ENCODE measurements at regions not wholly inside any gene's neighbourhood (a gene's known extent, or its start where the extent isn't known, plus 50 kb on each side); places are given as distances from the start of the nearest gene placed in this dataset.

- H3K4me1 Mint-ChIP-seq (ENCODE audit: low read depth), result no peaks in the 10 kb centered on the region
- intact Hi-C loops (cut with micrococcal nuclease), result no loop called here
These were observed 1433.8 kb upstream of the GBE1 start for GRCh38 chr3:83195243-83195642.

GRCh38 chr3:83193526-83193925, 1432.1 kb upstream of the GBE1 start:
- intact Hi-C loops (cut with micrococcal nuclease), result no loop called here
- Mint-ChIP-seq H3K9me3 (peaks cover 10% of the 10 kb centered on the region), H3K36me3 (ENCODE audit: low read depth) (no peaks in the 10 kb centered on the region), H3K27me3 (ENCODE audit: insufficient read depth) (no peaks in the 10 kb centered on the region), H3K27ac (no peak overlapping the region), H3K4me3 (no peak overlapping the region), H3K4me1 (ENCODE audit: low read depth) (no peaks in the 10 kb centered on the region)
- DNase-seq (ENCODE audit: low spot score), result no peak

More at GRCh38 chr3:83195243-83195642, 1433.8 kb upstream of the GBE1 start:
- no peaks in the 10 kb centered on the region for H3K27me3 Mint-ChIP-seq (ENCODE audit: insufficient read depth)
- H3K4me3 Mint-ChIP-seq, result no peak overlapping the region
- H3K9me3 Mint-ChIP-seq, result peaks cover 17% of the 10 kb centered on the region
- H3K27ac Mint-ChIP-seq, result no peak overlapping the region
- H3K36me3 Mint-ChIP-seq (ENCODE audit: low read depth), result no peaks in the 10 kb centered on the region
- DNase-seq (ENCODE audit: low spot score), result no peak

DNA sequence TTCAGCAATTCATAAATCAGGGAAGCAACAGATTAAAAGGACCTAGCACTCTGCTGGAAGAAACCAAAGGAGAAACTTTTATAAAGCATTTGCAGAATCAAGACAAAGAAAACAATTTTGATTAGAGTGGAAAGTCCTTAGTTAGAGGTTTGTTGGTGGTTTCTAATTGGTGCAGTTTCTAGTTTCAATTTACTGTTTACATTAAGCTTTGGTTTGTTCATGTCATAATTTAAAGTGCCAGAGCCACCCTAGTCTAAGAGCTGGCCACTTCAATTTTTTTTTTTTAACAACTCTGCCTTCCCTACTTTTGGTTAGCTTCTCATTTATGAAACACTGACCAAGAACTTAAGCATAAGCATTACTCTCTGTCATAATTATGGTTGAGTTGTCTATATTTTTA, 1428.2 kb upstream of the GBE1 start:
- H3K9me3 Mint-ChIP-seq, result peaks cover 20% of the 10 kb centered on the region
- no peak overlapping the region for H3K27ac Mint-ChIP-seq
- intact Hi-C loops (cut with micrococcal nuclease), result no loop called here
- H3K4me1 Mint-ChIP-seq (ENCODE audit: low read depth), result no peaks in the 10 kb centered on the region
- H3K27me3 Mint-ChIP-seq (ENCODE audit: insufficient read depth), result no peaks in the 10 kb centered on the region
- no peaks in the 10 kb centered on the region for H3K36me3 Mint-ChIP-seq (ENCODE audit: low read depth)
- DNase-seq (ENCODE audit: low spot score), result no peak
- no peak overlapping the region for H3K4me3 Mint-ChIP-seq

DNA sequence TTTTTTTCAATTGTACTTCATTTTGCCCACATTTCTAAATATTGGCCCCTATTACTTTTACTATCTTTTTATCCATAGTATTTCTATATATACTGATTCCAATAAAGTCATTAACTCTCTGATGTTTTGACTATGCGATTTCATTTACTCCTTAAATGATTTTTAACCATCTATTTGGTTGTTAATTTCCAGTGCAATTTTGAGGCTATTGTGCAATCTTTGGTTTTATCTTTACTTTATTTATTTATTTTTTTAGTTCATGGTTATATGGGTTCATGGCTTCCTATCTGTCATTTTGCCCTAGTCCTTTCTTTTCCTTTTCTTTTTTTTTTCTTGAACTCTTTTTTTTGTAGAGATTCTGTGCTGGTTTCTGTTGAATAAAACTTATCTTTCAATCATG, 1408.0 kb upstream of the GBE1 start:
- DNase-seq (ENCODE audit: low spot score), result no peak
- no peak overlapping the region for H3K4me3 Mint-ChIP-seq
- peaks cover 3% of the 10 kb centered on the region for H3K9me3 Mint-ChIP-seq
- no peaks in the 10 kb centered on the region for H3K36me3 Mint-ChIP-seq (ENCODE audit: low read depth)
- H3K27ac Mint-ChIP-seq, result no peak overlapping the region
- no peaks in the 10 kb centered on the region for H3K4me1 Mint-ChIP-seq (ENCODE audit: low read depth)
- intact Hi-C loops (cut with micrococcal nuclease), result no loop called here
- H3K27me3 Mint-ChIP-seq (ENCODE audit: insufficient read depth), result no peaks in the 10 kb centered on the region

GRCh38 chr3:83150896-83151295, 1389.5 kb upstream of the GBE1 start:
- intact Hi-C loops (cut with micrococcal nuclease), result no loop called here
- no peak for DNase-seq (ENCODE audit: low spot score)
- Mint-ChIP-seq H3K27me3 (ENCODE audit: insufficient read depth) (no peaks in the 10 kb centered on the region), H3K36me3 (ENCODE audit: low read depth) (no peaks in the 10 kb centered on the region), H3K4me1 (ENCODE audit: low read depth) (no peaks in the 10 kb centered on the region), H3K9me3 (peaks cover 6% of the 10 kb centered on the region), H3K4me3 (no peak overlapping the region), H3K27ac (no peak overlapping the region)

DNA sequence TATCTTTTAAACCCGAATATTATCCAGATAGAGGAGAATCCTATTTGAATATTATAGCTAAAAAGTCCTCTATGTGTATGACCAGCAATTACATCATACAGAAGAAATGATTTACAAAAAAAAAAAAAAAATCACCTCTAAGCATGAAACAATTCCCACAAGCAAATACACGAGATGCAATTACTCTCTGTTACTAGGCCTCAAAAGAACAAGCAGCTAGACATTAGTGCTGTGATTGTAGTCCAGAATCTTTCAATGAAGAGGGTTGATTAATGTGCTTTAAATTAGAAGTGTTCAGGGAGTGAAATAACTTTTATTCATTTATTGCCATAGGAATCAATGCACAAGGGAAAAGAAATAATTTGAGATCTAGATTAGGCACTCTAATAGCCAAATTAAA, 1379.5 kb upstream of the GBE1 start:
- H3K4me1 Mint-ChIP-seq (ENCODE audit: low read depth), result no peaks in the 10 kb centered on the region
- H3K4me3 Mint-ChIP-seq, result no peak overlapping the region
- no peak overlapping the region for H3K27ac Mint-ChIP-seq
- no peaks in the 10 kb centered on the region for H3K36me3 Mint-ChIP-seq (ENCODE audit: low read depth)
- no peaks in the 10 kb centered on the region for H3K27me3 Mint-ChIP-seq (ENCODE audit: insufficient read depth)
- H3K9me3 Mint-ChIP-seq, result no peaks in the 10 kb centered on the region
- intact Hi-C loops (cut with micrococcal nuclease), result no loop called here
- DNase-seq (ENCODE audit: low spot score), result no peak

DNA sequence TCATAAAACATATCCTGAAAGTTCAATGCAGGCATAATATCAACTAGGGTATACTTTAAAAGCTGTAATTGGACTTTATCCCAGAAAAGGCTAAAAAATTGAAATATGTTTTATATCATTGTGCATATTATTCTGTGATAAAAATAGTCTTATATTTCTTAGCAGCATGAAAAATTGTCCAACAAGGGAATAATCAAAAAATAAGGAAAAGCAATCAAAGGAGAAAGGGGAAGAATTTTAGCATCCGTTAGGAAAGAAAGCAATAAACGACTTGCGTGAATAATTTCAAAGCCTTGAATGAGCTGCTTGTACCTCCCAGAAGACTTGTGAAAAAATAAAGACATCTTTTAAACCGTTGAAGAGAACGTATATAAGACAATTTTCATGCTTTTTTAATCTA, 1369.8 kb upstream of the GBE1 start:
- Mint-ChIP-seq H3K36me3 (ENCODE audit: low read depth) (no peaks in the 10 kb centered on the region), H3K9me3 (peaks cover 8% of the 10 kb centered on the region), H3K4me3 (no peak overlapping the region), H3K27me3 (ENCODE audit: insufficient read depth) (no peaks in the 10 kb centered on the region), H3K27ac (no peak overlapping the region), H3K4me1 (ENCODE audit: low read depth) (no peaks in the 10 kb centered on the region)
- no peak for DNase-seq (ENCODE audit: low spot score)
- intact Hi-C loops (cut with micrococcal nuclease), result no loop called here

GRCh38 chr3:83122774-83123350, 1361.4 kb upstream of the GBE1 start:
- DNase-seq (ENCODE audit: low spot score), result no peak
- intact Hi-C loops (cut with micrococcal nuclease), result no loop called here
- Mint-ChIP-seq H3K27me3 (ENCODE audit: insufficient read depth) (no peaks in the 10 kb centered on the region), H3K27ac (no peak overlapping the region), H3K36me3 (ENCODE audit: low read depth) (no peaks in the 10 kb centered on the region), H3K4me1 (ENCODE audit: low read depth) (no peaks in the 10 kb centered on the region), H3K9me3 (peaks cover 7% of the 10 kb centered on the region), H3K4me3 (no peak overlapping the region)

- H3K27ac Mint-ChIP-seq, result no peak overlapping the region
- intact Hi-C loops (cut with micrococcal nuclease), result no loop called here
- peaks cover 11% of the 10 kb centered on the region for H3K9me3 Mint-ChIP-seq
- H3K4me1 Mint-ChIP-seq (ENCODE audit: low read depth), result no peaks in the 10 kb centered on the region
- H3K27me3 Mint-ChIP-seq (ENCODE audit: insufficient read depth), result no peaks in the 10 kb centered on the region
- no peak overlapping the region for H3K4me3 Mint-ChIP-seq
- no peak for DNase-seq (ENCODE audit: low spot score)
- H3K36me3 Mint-ChIP-seq (ENCODE audit: low read depth), result no peaks in the 10 kb centered on the region
These were observed 1331.8 kb upstream of the GBE1 start for GRCh38 chr3:83093222-83093572.

DNA sequence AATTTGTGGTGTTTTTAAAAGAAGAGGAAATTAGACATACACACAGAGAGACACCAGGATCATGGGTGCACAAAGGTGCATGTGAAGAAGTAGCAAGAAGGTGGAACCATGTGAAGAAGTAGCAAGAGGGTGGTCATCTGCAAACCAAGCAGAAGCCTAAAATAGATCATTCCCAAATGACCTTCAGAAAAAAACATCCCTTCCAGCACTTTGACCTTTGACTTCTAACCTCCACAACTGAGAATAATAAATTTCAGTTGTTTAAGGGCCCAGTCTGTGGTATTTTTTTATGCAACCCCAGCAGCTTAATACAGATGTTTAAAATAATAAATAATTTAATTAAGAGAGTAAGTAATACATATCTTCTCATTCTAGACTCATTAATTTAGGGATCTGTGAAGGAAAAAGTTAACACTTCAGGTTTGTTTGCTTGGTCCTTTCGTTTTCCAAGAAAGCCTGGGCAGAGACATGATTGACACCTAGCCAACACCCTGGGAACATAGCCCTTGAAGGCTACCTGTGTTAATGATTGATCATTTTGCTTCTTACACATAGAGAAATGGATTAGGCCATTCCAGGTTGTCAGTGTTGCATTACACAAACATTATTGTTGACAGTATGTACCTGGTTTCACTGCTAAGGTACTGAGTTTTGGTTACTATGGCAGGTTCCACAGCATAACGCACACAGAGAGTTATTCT, 1331.2 kb upstream of the GBE1 start:
- intact Hi-C loops (cut with micrococcal nuclease), result no loop called here
- DNase-seq (ENCODE audit: low spot score), result no peak
- Mint-ChIP-seq H3K27me3 (ENCODE audit: insufficient read depth) (no peaks in the 10 kb centered on the region), H3K4me1 (ENCODE audit: low read depth) (no peaks in the 10 kb centered on the region), H3K9me3 (peaks cover 11% of the 10 kb centered on the region), H3K4me3 (no peak overlapping the region), H3K27ac (no peak overlapping the region), H3K36me3 (ENCODE audit: low read depth) (no peaks in the 10 kb centered on the region)

DNA sequence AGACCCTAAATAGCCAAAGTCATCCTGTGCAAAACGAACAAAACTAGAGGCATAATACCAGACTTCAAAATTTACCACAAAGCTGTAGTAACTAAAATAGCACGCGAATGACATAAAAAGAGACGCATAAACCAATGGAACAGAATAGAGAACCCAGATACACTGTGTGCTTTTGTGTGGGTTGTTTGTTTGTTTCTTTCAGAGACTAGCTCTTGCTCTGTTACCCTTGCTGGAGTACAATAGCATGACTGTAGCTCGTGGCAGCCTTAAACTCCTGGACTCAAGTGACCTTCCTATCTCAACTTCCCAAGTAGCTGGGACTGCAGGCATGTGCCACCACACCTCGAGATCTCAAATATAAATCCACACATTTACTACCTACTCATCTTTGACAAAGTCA, 1314.6 kb upstream of the GBE1 start:
- DNase-seq (ENCODE audit: low spot score), result no peak
- intact Hi-C loops (cut with micrococcal nuclease), result no loop called here
- Mint-ChIP-seq H3K4me3 (no peak overlapping the region), H3K4me1 (ENCODE audit: low read depth) (no peaks in the 10 kb centered on the region), H3K36me3 (ENCODE audit: low read depth) (no peaks in the 10 kb centered on the region), H3K9me3 (peaks cover 14% of the 10 kb centered on the region), H3K27me3 (ENCODE audit: insufficient read depth) (no peaks in the 10 kb centered on the region), H3K27ac (no peak overlapping the region)

GRCh38 chr3:83074485-83074884, 1313.0 kb upstream of the GBE1 start:
- Mint-ChIP-seq H3K4me1 (ENCODE audit: low read depth) (no peaks in the 10 kb centered on the region), H3K9me3 (peaks cover 11% of the 10 kb centered on the region), H3K36me3 (ENCODE audit: low read depth) (no peaks in the 10 kb centered on the region), H3K27ac (no peak overlapping the region), H3K27me3 (ENCODE audit: insufficient read depth) (no peaks in the 10 kb centered on the region), H3K4me3 (no peak overlapping the region)
- intact Hi-C loops (cut with micrococcal nuclease), result no loop called here
- no peak for DNase-seq (ENCODE audit: low spot score)

DNA sequence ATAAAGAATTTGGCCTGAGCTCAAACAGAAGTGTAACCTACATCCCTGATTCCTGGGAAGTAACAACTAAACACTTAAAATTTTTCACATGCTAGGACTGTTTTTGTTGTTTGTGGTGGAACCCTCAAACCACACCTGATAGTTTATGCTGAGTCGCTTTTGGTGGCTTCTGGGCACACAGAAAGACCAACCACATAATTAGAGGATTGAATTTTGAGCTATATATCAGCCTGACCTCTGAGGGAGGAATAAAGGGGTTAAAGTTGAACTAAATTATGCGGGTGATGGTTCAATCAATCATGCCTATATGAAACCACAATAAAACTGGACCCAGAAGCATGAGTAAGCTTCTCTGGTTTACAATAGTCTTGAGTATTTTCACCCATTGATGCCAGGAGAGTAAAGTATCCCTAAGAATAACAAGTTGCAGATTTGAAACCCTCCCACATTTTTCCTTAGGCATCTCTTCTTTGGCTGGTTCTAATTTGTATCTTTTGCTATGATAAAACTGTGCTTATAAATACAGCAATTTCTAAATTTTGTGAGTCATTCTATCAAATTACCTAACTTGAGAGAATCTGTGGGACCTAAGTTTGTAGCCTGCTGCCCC, 1304.5 kb upstream of the GBE1 start:
- intact Hi-C loops (cut with micrococcal nuclease), result no loop called here
- Mint-ChIP-seq H3K36me3 (ENCODE audit: low read depth) (no peaks in the 10 kb centered on the region), H3K27me3 (ENCODE audit: insufficient read depth) (no peaks in the 10 kb centered on the region), H3K4me1 (ENCODE audit: low read depth) (no peaks in the 10 kb centered on the region), H3K27ac (no peak overlapping the region), H3K9me3 (peaks cover 3% of the 10 kb centered on the region), H3K4me3 (no peak overlapping the region)
- no peak for DNase-seq (ENCODE audit: low spot score)
